Breast epithelium (tissue), 4 donors: ENCODE measurements at regions not wholly inside any gene's neighbourhood (a gene's known extent, or its start where the extent isn't known, plus 50 kb on each side); places are given as distances from the start of the nearest gene placed in this dataset.

Experiments used
- DNase-seq, 2 donors: peaks; one replicate each; pipeline ENCODE4 v3.0.0-alpha.2; 2019; ENCODE audit warnings: low spot score in 2 of 2
- H3K27ac ChIP-seq, 2 donors: fragments of 200-600 bp; sonication (generic) in 1 of 2; one replicate each; pipeline ENCODE4 v1.5.1; 2016 to 2019; ENCODE audit warnings: mild to moderate bottlenecking in 1 of 2
- H3K27me3 ChIP-seq, 2 donors: fragments of 200-600 bp; sonication (generic) in 1 of 2; one replicate each; pipeline versions ENCODE4 v1.5.1 to v1.6.0; 2017 to 2019; ENCODE audit warnings: control low read depth in 1 of 2, mild to moderate bottlenecking in 1 of 2
- H3K36me3 ChIP-seq: fragments of 200-600 bp; one replicate; pipeline ENCODE4 v1.5.1; 2019
- H3K4me1 ChIP-seq, 2 donors: fragments of 200-600 bp; sonication (generic); one replicate each; pipeline ENCODE4 v1.5.1; 2016 to 2019; ENCODE audit warnings: control low read depth in 1 of 2
- H3K4me3 ChIP-seq, 3 donors: fragments of 200-600 bp; sonication (generic); 1 replicate in 2 of 3; 2 replicates in 1 of 3; pipeline ENCODE4 v1.5.1; 2016 to 2019; ENCODE audit warnings: mild to moderate bottlenecking in 3 of 3, moderate library complexity in 2 of 3
- H3K9me3 ChIP-seq, 2 donors: fragments of 200-600 bp; sonication (generic) in 1 of 2; one replicate each; pipeline ENCODE4 v1.5.1; 2016 to 2019; ENCODE audit warnings: control low read depth in 1 of 2
- CTCF ChIP-seq, 3 donors: fragments of 450-650 bp; IDR thresholded peaks; one replicate each; pipeline ENCODE4 v1.5.1; 2016 to 2017; ENCODE audit warnings: antibody characterized with exemption in 3 of 3, mild to moderate bottlenecking in 3 of 3, moderate library complexity in 3 of 3
- POLR2A ChIP-seq: fragments of 450-650 bp; IDR thresholded peaks from one replicate; pipeline ENCODE4 v1.6.1; 2016; ENCODE audit warnings: antibody characterized with exemption, mild to moderate bottlenecking, moderate library complexity
- POLR2AphosphoS5 ChIP-seq, 3 donors: sonication (generic); formaldehyde crosslinking; IDR thresholded peaks; one replicate each; pipeline ENCODE4 v1.6.1; 2017; ENCODE audit warnings: antibody characterized with exemption in 3 of 3
- intact Hi-C: fragments of 100-400 bp; cut with DNase I; formaldehyde crosslinking; loops from one replicate; pipeline ENCODE4 v1.15.1; 2023; ENCODE audit warnings: low total_unique reads

GRCh38 chr2:150358468-150358807 is 129.0 kb downstream of the RND3 start:
- Histone ChIP-seq H3K27ac (no peak overlapping the region), H3K27me3 (no peaks in the 10 kb centered on the region), H3K4me3 (no peak overlapping the region), H3K4me1 (no peaks in the 10 kb centered on the region), H3K36me3 (no peaks in the 10 kb centered on the region), H3K9me3 (no peaks in the 10 kb centered on the region)
- TF ChIP-seq POLR2A, result no peak
- no peak for TF ChIP-seq CTCF (IDR thresholded peaks at IDR 0.05)
- no peak for TF ChIP-seq POLR2AphosphoS5 (IDR thresholded peaks at IDR 0.05)
- DNase-seq, result no peak
- intact Hi-C loops, result no loop called here

DNA sequence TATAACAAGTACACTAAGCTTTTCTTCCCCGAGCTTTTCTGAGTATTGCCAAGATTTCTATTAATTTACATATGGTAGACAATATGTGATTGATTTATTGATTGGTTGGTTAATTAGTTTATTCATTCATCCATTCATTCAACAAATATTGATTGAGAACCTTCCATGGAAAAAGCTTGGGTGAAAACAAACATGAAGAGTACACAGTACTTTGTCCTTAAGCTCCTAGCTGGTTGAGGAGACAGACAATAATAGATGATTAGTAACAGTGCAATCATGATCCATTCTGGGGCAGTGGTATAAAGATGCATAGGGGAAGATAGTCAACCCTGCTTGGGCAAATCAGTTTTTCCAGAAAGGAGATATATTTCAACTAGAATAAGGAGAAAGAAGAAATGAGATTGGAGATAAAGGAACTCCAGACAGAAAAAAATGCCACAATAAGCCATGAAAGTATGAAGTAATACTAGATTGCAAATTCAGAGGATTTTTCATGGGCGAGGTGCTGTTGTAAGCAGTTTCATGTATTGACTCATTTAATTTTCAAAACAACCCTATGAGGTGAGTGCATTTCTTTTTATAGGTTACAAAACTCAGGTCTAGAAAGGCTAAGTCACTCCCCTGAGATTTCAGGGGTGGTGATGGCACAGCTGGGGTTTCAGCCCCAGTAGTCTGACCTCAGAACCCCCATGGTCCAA is 129.5 kb downstream of the RND3 start:
- no peak for DNase-seq
- TF ChIP-seq POLR2A (no peak), CTCF (IDR thresholded peaks at IDR 0.05) (no peak), POLR2AphosphoS5 (IDR thresholded peaks at IDR 0.05) (no peak)
- Histone ChIP-seq H3K27me3 (no peaks in the 10 kb centered on the region), H3K27ac (no peak overlapping the region), H3K36me3 (no peaks in the 10 kb centered on the region), H3K4me1 (no peaks in the 10 kb centered on the region), H3K9me3 (no peaks in the 10 kb centered on the region), H3K4me3 (no peak overlapping the region)
- intact Hi-C loops, result no loop called here

- no peak for DNase-seq
- no peaks in the 10 kb centered on the region for H3K9me3 ChIP-seq
- H3K27me3 ChIP-seq, result no peaks in the 10 kb centered on the region
- no peaks in the 10 kb centered on the region for H3K36me3 ChIP-seq
- TF ChIP-seq POLR2A (no peak), CTCF (IDR thresholded peaks at IDR 0.05) (no peak), POLR2AphosphoS5 (IDR thresholded peaks at IDR 0.05) (no peak)
- no peak overlapping the region for H3K27ac ChIP-seq
- intact Hi-C loops, result no loop called here
- H3K4me3 ChIP-seq, result no peak overlapping the region
- no peaks in the 10 kb centered on the region for H3K4me1 ChIP-seq
These were observed 132.0 kb downstream of the RND3 start for GRCh38 chr2:150355440-150355839.

GRCh38 chr2:150353376-150353775 is 134.1 kb downstream of the RND3 start:
- no peak for DNase-seq
- Histone ChIP-seq H3K27ac (no peak overlapping the region), H3K36me3 (no peaks in the 10 kb centered on the region), H3K4me3 (no peak overlapping the region), H3K4me1 (no peaks in the 10 kb centered on the region), H3K27me3 (no peaks in the 10 kb centered on the region), H3K9me3 (no peaks in the 10 kb centered on the region)
- intact Hi-C loops, result no loop called here
- TF ChIP-seq POLR2AphosphoS5 (IDR thresholded peaks at IDR 0.05), result no peak
- no peak for TF ChIP-seq POLR2A
- no peak for TF ChIP-seq CTCF (IDR thresholded peaks at IDR 0.05)

DNA sequence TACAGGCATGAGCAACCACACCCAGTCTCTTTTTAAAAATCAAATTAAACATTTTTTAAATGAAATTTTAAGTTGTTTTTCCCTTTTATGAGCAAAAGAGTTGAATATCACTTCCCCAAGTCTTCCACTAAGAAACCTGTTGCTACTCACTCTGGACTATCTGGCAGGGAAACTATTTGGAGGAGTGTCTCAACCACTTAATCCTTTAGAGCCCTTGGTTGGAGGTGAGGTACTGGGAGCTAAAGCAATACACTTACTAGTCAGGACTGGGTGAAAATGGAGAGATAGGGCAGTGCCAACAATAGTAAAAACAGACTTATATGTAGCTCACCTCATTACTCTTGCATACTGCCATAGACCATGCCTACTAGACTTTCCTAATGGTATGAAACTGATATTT is 135.5 kb downstream of the RND3 start:
- Histone ChIP-seq H3K27ac (no peak overlapping the region), H3K27me3 (no peaks in the 10 kb centered on the region), H3K4me1 (no peaks in the 10 kb centered on the region), H3K36me3 (no peaks in the 10 kb centered on the region), H3K4me3 (no peak overlapping the region), H3K9me3 (no peaks in the 10 kb centered on the region)
- TF ChIP-seq POLR2AphosphoS5 (IDR thresholded peaks at IDR 0.05) (no peak), POLR2A (no peak), CTCF (IDR thresholded peaks at IDR 0.05) (no peak)
- intact Hi-C loops, result no loop called here
- DNase-seq, result no peak
